GM19463 (cell line): ENCODE measurements at regions not wholly inside any gene's neighbourhood (a gene's known extent, or its start where the extent isn't known, plus 50 kb on each side); places are given as distances from the start of the nearest gene placed in this dataset.
A peak's percentile ranks its signal among the peaks of the same experiment; 100 is the strongest.

Experiments
- ATAC-seq: cut with Tn5 transposase; IDR thresholded peaks from one replicate; pipeline ENCODE4 v1.9.1; 2021; ENCODE audit warnings: mild to moderate bottlenecking, moderate library complexity; ENCODE audit not compliant: unreplicated experiment

DNA sequence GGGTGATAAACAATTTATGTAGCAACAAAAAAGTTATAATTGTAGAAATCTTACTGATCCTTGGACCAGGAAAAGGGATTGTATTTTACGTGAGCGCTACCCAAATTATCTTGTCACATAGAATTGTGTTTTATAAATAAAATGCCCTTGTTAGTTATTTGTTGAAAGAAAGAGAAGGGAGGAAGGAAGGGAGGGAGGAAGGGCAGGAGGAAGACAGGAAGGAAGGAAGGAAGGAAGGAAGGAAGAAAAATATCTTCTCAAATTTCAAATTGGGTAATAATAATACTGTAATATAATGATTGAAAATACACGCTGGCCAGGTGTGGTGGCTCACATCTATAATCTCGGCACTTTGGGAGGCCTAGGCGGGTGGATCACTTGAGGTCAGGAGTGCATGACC lies 206.2 kb upstream of the TLL1 start:
- no peak for ATAC-seq

DNA sequence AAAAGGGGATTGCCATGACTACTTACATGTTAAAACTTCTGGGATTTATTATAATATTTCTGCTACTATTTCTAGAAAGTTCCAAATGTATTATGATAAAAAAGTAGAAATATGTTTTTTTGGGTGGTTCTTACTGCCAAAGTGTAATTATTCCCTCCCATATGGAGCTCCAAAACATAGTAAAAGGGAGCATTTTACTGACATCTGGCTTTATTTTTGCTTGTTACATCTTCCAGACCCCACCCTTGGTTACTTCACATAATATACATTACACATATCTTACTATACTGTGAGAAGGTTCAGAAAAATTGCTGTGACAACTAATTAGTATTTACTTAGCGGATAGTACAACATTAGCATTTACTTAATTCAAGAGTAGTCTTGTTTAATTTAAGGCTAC lies 205.1 kb upstream of the TLL1 start:
- ATAC-seq: no peak

DNA sequence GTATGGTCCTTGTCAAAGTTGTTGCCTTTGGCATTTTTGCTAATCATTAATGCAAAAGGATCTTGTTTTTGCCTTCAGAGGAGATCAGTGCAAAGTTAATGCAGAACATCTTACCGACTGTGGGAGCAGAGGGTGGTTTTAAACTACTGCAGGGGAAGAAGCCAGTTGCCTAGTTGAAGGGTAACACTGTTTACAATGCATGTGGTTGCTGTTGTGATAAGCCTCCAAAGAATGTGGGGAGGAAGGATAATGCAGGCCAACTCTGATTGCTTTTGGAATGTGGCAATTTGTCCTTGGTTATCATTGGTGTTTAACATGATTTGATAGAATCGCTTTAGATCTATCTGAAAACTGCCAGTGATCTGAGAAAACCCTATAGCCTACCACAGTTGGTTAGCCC lies 204.3 kb upstream of the TLL1 start:
- no peak for ATAC-seq

DNA sequence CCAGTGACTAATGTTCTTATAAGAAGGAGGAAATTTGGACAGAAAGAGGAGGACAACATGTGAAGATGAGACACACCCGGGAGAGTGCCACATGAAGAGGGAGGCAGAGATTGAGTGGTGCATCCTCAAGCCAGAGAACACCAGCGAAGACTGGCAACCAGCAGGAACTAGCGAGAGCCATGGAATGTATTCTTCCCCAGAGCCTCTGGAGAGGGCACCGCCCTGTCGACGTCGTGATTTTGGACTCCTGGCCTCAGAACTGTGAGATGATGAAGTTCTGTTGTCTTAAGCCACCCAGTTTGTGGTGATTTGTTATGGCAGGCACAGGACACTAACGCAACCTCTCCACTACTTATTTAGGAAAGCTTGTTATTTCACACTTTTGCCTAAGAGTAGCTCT lies 196.0 kb upstream of the TLL1 start:
- no peak for ATAC-seq

DNA sequence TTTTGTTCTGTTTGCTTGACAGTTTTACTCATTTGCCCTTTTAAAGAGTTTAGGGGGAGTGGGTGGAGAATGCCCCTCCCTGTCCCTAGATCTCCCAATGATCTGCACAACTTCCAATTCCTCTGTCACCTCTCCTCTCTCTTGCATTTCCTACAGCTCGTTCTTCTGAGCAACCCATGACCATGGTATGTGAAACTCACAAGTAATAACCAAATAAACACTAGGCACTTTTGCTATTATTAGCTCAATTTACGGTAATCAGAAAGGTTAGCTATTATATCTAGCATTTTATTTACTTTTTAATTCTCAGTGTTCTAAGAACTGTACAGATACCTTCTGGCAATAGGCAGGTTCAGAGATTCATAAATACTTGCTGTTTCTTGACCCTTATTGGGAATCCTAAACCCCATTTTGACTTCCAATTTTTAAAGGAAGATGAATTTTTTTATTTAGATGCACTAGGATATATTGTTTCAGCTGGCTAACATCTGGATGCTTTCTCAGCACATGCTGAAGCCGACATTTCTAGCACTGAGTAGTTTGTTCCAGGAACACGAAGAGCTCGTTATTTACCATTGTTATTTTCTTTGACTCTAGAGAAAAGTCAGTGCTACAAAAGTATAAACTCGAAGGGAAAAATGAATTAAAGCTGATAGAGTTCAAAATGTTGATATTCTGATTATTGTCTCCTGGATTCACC lies 194.7 kb upstream of the TLL1 start:
- ATAC-seq: no peak

DNA sequence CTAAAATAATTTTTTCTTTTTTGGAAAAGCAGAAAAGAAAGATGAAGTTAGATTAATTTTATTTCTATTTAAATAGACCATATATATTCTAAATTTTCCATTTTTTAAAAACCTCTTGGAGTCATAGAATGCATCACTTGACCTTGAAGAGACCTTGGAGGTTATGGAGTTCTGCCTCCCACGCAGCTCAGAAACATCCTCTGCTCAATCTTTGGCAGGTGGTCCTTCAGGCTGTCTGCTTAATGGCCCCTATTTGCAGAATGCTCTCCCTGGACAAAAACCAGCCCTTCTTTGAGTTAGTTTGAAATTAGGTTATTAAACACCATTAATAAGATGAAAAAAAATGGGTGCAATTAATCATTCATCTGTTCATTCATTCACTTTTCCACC lies 194.1 kb upstream of the TLL1 start:
- ATAC-seq: no peak

DNA sequence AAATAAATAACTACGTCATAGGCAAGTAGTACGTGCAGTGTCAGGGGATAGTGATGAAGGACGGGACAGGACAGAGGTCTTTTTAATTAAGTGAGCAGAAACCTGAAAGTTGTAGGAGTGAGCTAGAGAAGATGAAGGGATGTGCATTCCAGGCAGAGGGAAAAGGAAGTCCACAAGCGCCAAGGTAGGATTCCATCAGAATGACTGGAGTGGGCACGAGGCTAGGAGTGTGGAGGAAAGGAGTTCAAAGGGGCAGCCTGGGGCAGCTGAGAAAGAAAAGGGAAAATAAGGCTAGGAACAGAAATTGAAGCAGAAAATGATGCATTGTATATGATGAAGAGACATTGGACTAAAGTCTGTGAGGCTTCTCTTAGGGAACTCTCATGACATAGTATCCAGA lies 192.2 kb upstream of the TLL1 start:
- no peak for ATAC-seq

DNA sequence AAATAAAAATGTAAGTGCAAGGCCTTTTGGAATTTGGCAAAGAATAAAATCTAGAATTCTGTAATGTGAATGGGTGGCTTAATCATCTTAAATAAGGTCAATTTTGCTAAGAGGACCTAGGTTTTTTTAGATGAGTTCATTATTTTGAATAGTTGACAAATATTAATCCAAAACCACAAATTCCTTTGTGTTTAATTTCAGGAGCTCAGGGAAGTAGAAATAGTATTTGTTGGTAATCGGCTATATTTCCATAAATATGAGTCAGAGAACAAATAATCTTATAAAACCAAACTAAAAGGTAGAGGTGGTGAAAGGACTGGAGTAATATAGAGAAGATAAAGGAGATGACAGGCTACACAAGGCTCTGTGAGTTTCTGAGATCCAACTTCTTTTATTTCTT lies 190.4 kb upstream of the TLL1 start:
- ATAC-seq: no peak

DNA sequence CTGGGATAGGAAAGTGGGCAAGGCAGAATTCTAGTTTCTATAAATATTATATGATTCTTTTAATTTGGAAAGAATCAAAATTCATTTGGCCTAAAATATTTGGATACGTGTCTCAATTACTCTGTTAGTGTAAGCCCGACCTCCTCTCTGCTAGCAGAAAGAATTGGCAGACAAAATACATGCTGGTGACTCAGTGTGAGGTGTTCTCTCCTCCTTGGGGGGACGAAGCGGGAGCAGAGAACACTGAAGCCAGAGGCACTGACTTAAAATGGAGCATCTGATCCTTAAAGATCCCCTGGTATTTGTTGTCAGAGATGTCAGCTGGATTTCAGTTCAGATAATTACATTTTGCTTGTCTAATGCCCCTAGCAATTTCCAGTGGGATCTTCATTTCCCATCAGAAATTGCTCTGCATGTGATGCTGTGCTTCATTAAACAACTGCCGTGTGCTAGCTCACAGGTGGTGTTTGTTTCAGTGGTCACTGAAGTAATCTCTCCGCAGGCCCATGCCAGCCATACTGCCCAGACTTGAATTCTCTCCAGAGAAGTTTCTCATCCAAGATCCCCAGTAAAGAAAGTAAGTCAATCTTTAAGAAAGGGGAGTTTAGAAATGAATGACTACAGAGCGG lies 188.7 kb upstream of the TLL1 start:
- ATAC-seq: no peak

DNA sequence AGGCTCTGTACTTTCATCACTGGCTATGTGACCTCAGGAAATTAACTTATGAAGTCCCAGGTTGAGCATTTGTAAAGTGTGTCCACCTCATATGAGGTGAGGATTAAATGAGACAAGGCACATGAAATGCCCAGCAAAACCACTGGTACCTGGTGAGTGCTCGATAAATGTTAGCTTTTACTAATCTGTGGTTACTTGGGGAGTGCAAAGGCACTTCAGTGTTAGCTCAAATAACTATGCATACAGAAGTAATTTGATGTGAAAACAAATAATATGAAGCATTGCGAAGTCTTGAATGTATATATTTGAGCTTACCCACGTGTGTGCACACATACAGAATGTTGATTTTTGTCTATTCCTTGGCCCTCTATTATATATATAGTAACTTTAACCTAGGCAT lies 186.3 kb upstream of the TLL1 start:
- ATAC-seq: no peak

DNA sequence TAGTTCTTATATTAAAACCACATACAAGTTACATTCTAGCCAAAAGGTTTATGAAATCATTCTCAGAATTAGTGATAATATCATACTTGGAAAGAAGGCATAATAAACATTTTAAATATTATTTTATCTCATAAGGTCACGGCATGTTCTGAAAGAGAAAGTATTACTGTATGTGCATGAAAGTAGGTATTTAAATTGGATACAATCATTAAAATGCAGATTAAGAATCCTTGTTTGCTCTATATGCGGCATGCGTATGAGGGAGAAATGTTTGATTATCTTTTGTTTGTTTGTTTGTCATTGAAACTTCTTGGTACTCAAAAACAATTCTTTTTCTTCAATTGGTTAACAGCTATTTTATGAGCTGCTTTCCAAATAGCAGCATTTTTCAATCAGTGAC lies 183.9 kb upstream of the TLL1 start:
- no peak for ATAC-seq

DNA sequence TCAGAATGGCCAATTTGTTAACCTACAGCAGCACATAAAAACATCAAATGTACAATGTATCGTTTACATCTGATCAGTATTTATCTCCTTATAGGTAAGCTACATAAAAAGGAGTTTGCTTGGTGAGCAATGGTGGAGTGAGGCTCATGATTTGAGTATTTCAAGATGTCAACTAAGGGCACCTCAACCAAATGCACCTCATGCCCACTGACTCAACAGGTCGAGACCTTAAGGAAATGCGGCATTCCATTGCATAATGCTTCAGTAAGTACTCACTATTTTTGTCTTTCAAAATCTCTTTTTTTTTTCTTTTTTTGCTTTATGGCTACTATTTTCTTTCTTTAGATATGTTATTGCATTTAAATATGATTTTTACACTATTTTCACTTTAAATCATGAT lies 181.0 kb upstream of the TLL1 start:
- no peak for ATAC-seq

DNA sequence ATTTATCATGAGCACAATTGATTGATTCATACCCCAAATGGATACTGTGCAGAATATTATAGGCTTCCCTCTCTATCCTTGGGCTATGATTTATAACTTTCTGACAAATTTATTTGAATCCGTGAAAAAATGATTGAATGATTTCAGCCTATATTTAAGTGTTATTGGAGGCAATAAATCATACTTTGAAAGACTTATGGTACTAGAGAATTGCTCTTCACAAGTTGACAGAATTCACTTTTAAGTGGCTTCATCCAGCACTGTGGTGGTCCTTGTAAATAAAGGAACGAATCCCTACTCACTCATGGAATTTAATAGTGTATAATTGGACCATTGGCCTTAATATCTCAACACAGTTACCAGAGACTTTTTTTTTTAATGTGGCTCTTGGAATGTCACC lies 174.8 kb upstream of the TLL1 start:
- ATAC-seq: no peak

DNA sequence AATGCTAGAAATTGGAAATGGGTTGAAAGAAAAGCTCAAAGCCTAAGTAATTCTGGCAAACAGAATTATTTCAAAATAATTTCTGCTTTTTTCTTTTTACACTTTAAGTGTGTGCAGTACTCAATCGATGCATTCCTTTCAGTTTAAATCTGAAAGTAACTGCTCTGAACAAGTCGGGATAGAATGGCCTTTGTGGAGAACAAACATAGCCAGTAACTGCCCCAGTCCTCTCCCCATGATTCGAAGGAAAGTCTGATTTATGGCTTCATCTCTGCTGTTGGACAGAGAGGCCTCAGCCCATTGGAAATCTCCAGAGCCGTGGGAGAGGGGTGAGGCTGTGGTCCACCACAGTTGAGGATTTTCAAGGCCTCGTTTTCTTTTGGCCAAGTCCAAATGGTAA lies 174.0 kb upstream of the TLL1 start:
- ATAC-seq: no peak

DNA sequence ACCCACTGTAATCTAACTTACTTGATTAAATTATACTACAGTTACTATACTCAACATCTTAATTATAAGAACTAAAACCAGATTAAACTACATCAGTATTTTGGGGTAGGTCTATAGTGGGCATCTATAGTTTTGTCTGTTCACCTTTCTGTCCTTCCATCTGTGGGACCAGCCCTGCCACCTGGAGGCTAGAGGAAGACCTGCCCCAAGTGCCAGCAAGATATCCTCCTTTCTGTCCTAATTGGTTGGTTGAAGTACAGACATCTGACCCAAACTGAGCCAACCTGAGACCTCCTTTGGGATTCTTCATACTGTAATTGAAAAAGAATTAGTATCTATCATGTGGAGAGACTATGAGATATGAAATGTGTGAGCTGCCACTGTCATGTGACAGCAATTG lies 172.2 kb upstream of the TLL1 start:
- peak; percentile 48 for ATAC-seq

DNA sequence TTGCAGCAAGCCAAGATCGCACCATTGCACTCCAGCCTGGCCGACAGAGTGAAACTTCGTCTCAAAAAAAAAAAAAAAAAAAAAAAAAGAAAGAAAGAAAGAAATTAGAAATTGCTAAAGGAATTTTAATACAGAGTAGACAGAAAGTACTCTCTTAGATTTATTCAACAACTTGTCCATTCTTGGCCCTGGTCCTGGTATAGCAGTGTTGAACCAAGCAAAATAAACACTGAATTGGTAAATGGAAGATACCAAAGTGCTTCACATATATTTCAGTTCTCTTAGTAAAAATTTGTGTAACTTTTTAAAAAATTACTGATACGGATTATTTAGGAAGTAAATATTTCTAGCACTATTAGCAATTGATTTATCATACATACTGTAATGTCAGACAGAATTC lies 165.9 kb upstream of the TLL1 start:
- ATAC-seq: no peak

DNA sequence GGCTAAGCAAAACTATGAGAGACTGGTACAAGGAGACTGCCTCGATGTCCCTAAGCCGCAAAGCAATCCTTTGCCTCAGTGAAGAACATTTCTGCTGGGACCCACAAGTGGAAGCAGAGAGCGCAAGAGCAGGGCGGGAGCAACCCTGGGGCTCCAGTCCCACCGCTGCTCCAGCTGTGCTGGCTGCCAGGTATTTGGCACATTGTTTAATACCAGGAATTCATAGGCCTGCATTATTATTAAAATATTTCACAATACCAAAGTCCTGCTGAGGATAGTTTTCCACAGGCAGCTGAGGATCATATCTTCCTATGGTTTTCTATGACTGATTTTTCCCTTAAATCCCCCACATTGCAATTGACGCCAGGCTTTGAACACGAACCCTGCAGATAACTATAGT lies 163.5 kb upstream of the TLL1 start:
- ATAC-seq: no peak

DNA sequence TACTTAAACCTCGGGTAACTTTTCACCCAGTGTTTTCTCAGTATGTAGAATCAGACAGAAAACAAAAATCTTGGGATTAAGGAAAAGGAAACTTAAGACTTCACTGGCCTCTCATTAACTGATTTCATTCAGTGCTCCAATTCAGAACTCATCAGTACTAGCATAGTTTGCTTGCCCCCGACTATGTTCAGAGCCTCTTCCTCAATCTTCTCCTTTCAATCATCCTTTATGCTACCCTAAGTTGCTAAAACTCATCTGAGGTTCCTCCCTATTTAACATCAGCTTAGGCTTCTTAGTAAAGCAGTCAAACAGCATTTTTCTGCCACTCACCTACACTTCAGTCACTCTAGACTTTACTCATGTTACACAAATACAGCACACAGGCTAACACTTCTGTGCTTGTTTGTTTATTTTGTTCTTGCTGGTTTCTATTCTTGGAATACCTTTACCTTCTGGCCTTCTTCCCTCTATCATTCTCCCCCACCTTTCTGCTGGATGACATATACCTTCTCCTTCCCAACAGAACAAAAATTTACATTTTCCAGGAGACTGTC lies 163.0 kb upstream of the TLL1 start:
- ATAC-seq: no peak

DNA sequence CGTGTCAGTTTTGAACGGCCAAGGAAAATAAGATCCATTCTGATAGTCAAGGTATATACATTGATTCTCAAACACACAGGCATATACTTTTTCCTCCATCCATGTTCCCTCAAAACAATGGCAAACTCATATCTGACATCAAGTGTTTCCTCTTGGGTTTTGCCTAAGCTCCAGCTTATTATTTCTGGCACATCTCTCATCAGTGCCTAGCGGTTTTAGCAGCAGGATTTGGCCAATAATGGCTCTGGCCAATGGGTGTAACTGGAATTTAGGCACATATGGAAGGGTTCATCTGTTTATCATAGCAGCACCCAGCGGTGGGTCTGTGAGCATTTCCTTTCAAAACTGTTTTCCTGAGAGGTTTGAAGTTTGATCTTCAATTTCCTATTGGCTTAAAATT lies 161.6 kb upstream of the TLL1 start:
- ATAC-seq: no peak

DNA sequence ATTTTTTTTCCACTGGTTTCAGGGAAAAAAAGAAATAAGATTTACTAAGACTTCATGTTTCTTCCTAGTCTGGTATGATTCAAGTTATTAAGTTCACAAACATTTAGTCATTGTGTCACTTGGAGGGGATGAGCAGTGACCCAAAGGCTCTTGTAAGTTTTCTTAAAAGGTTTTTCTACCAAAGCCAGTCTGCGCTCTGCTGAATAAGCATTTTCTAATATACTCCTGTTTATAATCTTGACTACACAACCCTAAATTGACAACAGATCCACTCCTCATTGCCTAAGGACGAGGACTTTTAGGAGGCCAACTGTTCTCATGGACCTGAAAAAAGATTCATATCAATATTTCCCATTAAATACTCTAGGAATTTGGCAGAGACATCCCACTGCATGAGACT lies 161.1 kb upstream of the TLL1 start:
- no peak for ATAC-seq

DNA sequence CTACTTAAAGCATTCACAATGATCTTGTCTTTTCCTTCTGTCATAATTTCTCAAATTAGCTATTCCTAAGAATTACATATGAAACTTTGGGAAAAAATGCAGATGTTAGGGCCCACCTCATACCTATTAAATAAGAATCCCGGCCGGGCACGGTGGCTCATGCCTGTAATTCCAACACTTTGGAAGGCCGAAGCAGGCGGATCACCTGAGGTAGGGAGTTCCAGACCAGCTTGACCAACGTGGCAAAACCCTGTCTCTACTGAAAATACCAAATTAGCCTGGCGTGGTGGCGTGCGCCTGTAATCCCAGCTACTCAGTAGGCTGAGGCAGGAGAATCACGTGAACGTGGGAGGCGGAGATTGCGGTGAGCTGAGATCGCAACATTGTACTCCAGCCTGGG lies 158.4 kb upstream of the TLL1 start:
- ATAC-seq: no peak

DNA sequence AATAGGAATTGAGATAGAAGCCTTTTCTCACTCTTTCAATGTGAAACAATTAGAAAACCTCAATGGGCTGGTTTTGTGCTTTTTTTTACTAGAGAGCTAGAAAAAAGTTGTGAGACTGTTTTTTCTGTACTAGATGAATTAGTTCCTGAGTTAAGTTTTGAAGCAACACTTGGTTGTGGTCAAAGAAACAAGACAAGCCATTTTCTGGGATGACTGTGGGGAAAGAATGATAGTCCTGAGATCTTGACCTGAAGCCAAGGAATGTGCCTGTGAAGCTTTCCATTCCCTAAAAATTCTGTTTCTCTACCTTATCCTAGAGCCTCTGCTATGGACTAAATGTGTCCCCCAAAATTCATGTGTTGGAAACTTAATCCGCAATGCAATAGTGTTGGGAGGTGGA lies 157.8 kb upstream of the TLL1 start:
- no peak for ATAC-seq

DNA sequence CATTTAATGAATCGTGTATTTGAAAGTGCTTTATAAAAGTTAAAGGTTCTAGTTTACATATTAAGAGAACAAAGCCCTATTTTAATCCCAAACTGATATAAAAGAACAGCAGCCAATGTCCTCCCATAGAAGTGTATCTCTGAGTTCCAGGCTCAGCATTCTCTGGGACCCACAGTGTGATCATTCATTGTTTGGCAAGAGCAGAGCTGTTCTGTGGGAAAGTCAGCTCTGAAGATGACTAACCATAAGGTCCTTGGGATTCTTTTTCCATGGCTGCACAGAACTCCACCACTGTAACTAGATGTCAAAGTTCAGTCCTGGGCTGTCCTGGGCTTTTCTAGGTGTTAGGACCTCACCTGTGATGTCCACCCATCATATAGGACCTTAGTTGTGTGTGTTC lies 157.0 kb upstream of the TLL1 start:
- no peak for ATAC-seq
